BJ (cell line): ENCODE measurements at regions not wholly inside any gene's neighbourhood (a gene's known extent, or its start where the extent isn't known, plus 50 kb on each side); places are given as distances from the start of the nearest gene placed in this dataset.

Source experiments
- CTCF ChIA-PET: fragments of 350-600 bp; formaldehyde crosslinking; extraction: SDS; loops from one replicate; lab custom pipeline; 2021; ENCODE audit warnings: antibody characterized with exemption, inconsistent platforms; lab: Yijun Ruan, JAX
- POLR2A ChIA-PET: fragments of 300-600 bp; sonication (Branson Sonifier 250); formaldehyde crosslinking; extraction: SDS; loops from one replicate; lab custom pipeline; 2021; ENCODE audit warnings: antibody characterized with exemption; lab: Charles Lee
- DNase-seq: peaks from one replicate; pipeline ENCODE4 v3.0.0-alpha.2; 2011; ENCODE audit warnings: low read depth
- H3K27me3 ChIP-seq: 2 replicates; pipeline ENCODE4 v1.6.0; 2011; ENCODE audit warnings: low read length; ENCODE audit not compliant: control insufficient read depth, insufficient read depth
- H3K36me3 ChIP-seq: 2 replicates; pipeline ENCODE4 v1.5.1; 2011; ENCODE audit warnings: low read length; ENCODE audit not compliant: control insufficient read depth, insufficient read depth
- H3K4me3 ChIP-seq: 2 replicates; pipeline ENCODE4 v1.5.1; 2011; ENCODE audit warnings: low read depth, mild to moderate bottlenecking, control low read depth, low read length
- TF ChIP-seq, protein P1 (sequence below): IDR thresholded peaks from 2 replicates; pipeline ENCODE4 v1.5.1; 2011; ENCODE audit warnings: low read depth, mild to moderate bottlenecking, control low read depth, inconsistent platforms, low read length, moderate library complexity; ENCODE audit not compliant: insufficient read depth

DNA sequence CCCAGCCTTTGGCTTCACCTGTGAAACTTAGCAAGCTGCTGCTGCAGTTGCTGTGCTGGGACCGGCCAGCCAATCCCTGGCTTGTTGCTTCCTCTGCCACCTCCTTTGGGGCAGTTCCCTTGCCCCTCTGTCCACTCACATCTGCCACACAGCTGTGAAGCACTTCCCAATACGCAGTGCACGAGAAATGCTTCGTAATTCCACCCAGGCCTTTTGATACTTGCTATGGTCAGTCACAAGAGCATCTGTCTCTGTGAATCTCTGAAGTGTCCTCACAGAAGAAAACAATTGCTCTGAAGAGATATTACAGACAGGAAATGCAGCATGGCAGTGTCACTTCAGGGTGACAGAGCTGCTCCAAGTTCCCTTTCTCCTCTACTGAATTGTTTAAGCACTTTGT, 208.5 kb downstream of the PTEN start:
- Histone ChIP-seq H3K27me3 (no peaks in the 10 kb centered on the region), H3K36me3 (no peaks in the 10 kb centered on the region), H3K4me3 (no peak overlapping the region)
- ChIA-PET POLR2A (no interaction called here), CTCF (no interaction called here)
- no peak for DNase-seq
- TF ChIP-seq, protein P1, sequence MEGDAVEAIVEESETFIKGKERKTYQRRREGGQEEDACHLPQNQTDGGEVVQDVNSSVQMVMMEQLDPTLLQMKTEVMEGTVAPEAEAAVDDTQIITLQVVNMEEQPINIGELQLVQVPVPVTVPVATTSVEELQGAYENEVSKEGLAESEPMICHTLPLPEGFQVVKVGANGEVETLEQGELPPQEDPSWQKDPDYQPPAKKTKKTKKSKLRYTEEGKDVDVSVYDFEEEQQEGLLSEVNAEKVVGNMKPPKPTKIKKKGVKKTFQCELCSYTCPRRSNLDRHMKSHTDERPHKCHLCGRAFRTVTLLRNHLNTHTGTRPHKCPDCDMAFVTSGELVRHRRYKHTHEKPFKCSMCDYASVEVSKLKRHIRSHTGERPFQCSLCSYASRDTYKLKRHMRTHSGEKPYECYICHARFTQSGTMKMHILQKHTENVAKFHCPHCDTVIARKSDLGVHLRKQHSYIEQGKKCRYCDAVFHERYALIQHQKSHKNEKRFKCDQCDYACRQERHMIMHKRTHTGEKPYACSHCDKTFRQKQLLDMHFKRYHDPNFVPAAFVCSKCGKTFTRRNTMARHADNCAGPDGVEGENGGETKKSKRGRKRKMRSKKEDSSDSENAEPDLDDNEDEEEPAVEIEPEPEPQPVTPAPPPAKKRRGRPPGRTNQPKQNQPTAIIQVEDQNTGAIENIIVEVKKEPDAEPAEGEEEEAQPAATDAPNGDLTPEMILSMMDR: no peak

DNA sequence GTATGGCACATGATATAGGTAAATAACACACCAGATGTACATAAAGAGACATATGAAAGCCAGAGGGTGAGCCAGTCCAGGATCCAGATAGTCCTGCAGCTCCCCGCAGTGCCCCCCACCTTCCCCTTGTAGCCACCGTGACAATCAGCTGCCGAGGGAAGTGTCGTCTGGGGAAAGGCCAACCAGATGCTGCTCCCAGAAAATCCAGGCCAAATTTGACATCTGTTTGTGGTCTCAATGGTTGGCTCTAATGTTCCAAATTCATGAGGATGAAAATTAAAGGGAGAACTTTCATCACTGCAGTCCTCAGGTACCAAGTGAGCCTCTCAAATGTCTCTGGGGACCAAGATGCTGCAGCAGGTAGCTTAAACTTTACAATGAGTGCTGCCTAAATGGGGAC, 210.3 kb downstream of the PTEN start:
- CTCF ChIA-PET: interaction anchor here (0.6 kb wide), 1 partner anchor 126 kb away, joined by 3 read pairs; no protein-coding TSS in a partner anchor
- POLR2A ChIA-PET: no interaction called here
- TF ChIP-seq, protein P1: no peak
- no peak for DNase-seq
- no peak overlapping the region for H3K4me3 ChIP-seq
- H3K36me3 ChIP-seq: no peaks in the 10 kb centered on the region
- H3K27me3 ChIP-seq: no peaks in the 10 kb centered on the region

DNA sequence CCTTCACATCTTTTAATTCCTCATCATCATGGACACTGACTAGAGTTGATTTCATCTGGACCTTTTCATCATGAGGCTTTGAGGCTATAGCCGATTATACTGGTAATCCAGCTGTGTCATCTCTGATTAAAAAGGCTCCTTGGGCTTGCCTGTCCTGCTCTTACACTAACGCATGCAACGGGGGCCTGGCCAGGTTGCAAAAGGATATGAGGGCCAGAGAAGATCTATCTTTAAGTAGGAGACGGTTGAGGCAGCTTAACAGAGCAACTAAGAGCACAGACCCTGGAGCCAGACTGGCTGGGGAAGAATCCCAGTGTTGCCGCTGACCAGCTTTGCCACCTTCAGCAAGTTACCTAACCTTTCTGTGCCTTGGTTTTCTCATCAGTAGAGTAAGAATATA, 211.5 kb downstream of the PTEN start:
- CTCF ChIA-PET: no interaction called here
- Histone ChIP-seq H3K4me3 (no peak overlapping the region), H3K27me3 (no peaks in the 10 kb centered on the region), H3K36me3 (no peaks in the 10 kb centered on the region)
- TF ChIP-seq, protein P1: no peak
- POLR2A ChIA-PET: no interaction called here
- no peak for DNase-seq

DNA sequence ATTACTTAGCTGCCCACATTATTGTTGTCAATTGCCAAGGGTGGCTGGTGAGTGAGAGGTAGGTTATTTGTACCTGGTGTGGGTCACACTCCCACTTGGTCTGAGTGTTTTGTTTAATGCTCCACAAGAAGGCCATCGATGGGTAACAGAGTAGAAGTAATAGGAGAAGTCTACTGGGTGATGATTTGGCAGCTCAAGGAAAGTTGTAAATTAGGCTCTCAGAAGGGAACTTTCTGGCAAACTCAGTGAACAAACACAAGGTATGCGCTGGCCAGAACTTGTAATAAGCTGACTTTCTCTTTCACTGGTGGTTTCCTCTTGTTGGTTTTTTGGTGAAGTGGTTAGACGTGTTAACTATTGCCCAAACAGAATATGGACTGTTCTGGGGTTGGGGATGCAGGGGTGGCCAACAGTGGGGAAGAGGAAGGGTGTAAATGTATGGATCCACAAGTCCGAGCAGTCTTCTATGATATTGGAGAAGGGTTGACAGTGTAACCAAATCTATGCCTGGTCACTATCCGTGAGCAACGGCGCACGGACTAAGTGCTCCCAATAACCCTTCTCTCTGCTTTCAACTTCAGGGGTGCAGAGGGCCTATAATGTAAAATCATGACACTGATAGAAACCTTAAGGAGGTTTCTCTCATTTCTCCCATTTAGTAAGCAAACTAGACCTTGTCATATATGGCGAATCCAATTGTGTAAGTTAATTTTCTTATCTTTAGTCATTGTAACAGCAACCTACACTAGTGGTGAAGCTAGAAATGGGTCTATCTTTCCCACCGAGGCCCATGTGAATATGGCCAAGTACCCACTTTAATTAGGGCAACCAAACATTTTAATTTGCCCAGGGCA, 212.8 kb downstream of the PTEN start:
- no peaks in the 10 kb centered on the region for H3K36me3 ChIP-seq
- TF ChIP-seq, protein P1: no peak
- H3K27me3 ChIP-seq: no peaks in the 10 kb centered on the region
- ChIA-PET CTCF (interaction anchor here (1.5 kb wide), 1 partner anchor 15 kb away, joined by 3 read pairs; no protein-coding TSS in a partner anchor), POLR2A (no interaction called here)
- no peak overlapping the region for H3K4me3 ChIP-seq
- DNase-seq: no peak

DNA sequence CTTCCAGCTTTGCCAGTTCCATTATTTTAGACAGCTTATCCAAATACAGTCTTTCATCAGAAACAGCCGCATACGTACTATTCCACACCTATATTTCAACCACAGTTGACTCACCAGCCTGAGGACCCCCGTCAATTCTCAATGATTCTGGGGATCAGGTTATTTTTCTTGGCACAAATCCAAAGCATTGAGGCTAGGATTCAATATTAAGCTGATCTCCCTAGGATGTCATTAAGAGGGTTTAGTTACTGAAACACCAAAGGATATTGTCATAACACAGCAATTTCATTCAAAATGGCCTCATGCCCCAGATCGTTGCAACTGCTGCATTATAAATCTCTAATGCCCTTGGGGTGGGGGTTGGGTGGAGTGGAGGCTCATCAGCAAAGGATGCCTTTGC, 214.6 kb downstream of the PTEN start:
- POLR2A ChIA-PET: no interaction called here

More for the DNA sequence above, 214.6 kb downstream of the PTEN start:
- no peak for DNase-seq
- CTCF ChIA-PET: interaction anchor here (1.5 kb wide), 1 partner anchor 13 kb away, joined by 3 read pairs; no protein-coding TSS in a partner anchor
- Histone ChIP-seq H3K27me3 (no peaks in the 10 kb centered on the region), H3K4me3 (no peak overlapping the region), H3K36me3 (no peaks in the 10 kb centered on the region)
- TF ChIP-seq, protein P1: no peak
